GM18499 (cell line): ENCODE measurements at regions not wholly inside any gene's neighbourhood (a gene's known extent, or its start where the extent isn't known, plus 50 kb on each side); places are given as distances from the start of the nearest gene placed in this dataset.
"Not testable (repeated sequence)": the region's sequence is repeated elsewhere in the genome, so short reads cannot be mapped to it uniquely, and the experiment has no call there.

ENCODE experiments used
- ATAC-seq: cut with Tn5 transposase; IDR thresholded peaks from one replicate; pipeline ENCODE4 v1.9.1; 2021; ENCODE audit warnings: moderate number of reproducible peaks; ENCODE audit not compliant: insufficient read depth, unreplicated experiment

DNA sequence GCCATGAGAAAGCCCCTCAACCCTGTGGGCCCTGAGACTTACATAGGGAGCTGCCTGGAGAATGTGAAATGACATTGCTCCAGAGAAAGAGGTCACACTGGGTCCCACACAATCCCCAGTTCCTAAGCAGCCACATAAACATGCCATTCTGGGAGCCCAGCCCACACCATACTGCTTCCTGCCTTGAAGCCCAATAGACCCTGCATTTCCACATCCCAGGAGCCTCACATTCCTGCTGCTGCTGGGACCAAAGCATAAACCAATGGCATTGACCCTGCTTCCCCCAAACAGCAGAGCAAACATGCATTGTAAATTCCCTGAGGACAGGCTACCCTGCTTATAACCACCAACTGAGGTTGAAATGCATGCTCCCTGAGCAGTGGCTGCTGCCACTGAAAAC is 1117.6 kb upstream of the SLC39A10 start:
- ATAC-seq: no peak

DNA sequence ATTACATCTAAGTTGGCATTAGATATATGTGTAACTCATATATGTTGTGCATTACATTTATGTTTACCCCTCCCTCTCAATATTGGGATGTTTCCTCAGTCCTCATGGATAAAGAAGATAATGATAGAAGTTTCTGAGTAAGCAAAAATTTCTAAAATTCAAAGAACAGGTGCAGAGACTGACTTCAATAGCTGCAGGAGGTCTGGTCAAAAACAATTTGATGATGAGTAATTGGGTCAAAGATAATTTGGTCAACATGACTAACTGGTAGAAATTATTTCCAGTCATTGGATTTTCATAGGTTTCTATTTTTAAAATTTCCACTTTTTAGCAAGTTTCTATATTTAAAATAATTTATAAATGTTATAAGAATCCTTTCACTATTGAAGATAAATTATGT is 1130.9 kb upstream of the SLC39A10 start:
- ATAC-seq: no peak

DNA sequence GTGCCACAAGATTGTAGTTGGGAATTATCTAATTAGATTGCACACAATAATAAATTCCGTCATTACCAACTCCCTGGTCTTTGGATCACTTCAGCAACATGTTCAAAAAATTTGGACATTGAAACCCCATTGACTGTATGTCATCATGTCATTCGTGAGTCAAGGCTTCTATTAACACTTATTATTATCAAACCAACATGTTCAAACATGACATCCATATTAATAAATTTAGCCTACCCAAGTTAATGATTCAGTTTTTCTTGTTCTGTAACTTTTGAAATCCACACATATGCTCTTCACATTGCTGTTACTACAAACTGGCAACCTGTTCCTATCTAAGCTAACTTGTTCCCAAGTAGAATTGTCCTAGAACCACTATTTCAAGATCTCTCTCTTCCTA is 1142.7 kb upstream of the SLC39A10 start:
- no peak for ATAC-seq

DNA sequence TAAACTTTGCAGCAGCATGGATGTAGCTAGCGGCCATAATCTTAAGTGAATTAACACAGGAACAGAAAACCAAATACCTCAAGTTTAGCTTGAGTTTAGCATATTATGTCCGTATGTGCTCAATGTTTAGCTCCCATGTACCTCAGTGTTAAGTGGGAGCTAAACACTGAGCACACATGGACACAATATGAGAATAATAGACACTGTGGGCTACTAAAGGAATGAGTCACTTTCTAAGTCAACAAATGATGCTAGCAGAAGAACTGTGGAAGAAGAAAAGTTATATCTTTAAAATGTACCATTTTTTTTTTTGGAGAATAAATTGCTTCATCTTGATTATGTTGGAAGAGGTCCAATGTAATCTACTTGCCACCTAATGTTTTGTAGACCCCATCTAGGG is 1146.0 kb upstream of the SLC39A10 start:
- ATAC-seq: not testable (repeated sequence)

DNA sequence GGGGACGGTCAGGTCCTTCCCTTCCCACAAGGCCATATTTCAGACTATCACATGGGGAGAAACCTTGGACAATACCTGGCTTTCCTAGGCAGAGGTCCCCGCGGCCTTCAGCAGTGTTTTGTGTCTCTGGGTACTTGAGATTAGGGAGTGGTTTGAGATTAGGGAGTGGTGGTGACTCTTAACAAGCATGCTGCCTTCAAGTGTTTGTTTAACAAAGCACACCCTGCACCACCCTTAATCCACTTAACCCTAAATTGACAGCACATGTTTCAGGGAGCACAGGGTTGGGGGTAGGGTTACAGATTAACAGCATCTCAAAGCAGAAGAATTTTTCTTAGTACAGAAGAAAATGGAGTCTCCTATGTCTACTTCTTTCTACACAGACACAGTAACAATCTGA is 1152.2 kb upstream of the SLC39A10 start:
- not testable (repeated sequence) for ATAC-seq

DNA sequence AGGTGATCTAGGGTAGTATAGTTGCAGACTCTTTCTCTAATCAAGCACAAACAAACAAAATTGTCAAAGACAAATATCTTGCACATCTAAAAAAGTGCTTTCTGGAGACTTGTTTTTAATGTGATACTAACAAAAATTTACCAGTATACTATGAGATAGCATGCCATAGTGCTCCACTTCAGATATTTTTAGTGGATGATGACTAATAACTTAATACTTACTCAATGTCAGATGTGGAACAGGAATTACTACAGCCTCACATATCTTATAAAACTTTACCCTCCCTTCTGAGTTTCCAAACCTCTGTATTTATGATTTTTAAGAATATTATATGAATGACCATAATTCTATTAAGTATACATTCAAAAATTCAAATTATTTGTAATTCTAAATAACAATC is 1162.0 kb upstream of the SLC39A10 start:
- no peak for ATAC-seq

DNA sequence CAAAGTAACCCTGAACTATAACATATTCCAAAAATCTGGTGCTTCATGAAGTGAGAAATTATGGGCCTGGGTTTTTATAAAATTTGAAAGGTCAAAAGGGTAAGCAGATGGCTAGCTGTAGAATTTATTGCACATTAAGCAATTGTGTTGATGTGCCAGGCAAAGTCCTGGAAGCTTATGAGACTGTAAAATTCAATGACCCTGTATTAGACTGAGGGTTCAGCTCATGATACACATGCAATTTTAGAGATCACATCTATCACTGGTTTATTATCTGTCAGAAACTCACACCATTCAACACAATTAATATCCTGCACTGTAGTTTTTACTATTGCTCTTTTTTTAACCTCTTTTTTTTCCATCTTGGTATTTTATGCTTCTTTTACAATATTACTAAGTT is 1162.6 kb upstream of the SLC39A10 start:
- no peak for ATAC-seq

DNA sequence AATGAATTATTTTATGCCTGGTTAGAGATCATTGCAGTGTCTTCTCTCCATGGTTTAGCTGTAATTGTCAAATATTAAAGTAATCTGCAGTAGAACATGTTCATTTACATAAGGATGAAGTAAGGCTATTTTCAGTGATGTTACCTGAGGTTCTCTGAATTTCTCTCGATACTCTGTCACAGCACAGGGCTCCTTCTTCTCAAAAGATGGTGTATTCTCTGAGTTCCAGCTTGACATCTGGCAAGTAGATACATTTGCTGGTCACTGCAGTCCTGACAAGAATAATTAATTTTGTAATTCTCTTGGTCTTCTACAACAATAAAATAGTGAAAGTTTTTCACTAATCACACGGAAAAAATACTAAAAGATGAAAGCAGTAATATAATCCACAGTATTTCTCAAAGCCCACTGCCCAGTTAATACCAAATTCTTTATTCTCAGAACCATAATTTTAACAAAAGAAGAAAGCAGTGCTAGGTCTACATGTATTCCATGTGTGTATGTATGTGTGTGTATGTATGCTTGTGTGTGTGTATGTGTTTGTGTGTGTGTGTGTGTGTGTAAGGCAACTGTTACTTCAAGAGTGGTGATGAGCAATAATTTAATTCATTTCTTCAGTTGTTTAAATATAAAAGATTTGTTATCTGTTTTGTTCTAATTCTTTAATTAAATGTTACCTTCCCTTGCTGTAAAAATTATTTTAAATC is 1165.5 kb upstream of the SLC39A10 start:
- no peak for ATAC-seq

DNA sequence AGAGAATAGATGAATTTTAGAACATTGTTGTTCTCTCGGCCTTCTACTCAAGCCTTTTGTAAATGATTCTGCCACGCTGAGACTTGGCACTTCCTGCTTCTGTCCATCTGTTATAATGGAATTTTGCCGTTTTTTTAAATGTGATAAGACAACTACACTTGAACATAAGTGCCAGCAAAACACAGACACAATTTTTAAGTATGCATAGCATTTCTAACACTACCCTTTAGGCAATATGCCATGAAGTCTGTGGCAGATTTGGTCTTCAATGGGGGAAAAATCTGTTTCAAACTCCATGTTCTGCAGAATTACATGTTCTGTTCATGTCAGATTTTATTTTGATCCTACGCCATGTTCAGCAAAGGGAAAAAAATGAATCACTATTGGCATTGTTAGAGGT is 1170.7 kb upstream of the SLC39A10 start:
- ATAC-seq: no peak

DNA sequence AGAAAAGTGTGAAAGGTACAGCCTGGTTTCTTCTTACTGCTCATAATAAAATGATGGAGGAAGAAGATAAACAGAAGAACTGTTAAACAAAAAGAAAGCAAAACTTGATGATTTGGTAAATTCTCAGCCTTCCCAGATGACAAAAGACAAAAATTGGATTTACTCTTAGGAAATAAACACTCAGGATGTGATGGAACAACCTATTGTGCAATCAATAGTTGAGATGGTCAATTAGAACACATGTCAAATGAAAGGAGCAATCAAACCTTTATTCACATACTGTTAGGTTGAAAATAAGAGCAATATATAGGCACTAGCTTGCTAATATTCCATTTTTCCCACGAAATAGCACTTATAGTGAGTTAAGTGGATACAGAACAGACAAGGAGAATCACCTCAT is 1174.0 kb upstream of the SLC39A10 start:
- ATAC-seq: no peak

DNA sequence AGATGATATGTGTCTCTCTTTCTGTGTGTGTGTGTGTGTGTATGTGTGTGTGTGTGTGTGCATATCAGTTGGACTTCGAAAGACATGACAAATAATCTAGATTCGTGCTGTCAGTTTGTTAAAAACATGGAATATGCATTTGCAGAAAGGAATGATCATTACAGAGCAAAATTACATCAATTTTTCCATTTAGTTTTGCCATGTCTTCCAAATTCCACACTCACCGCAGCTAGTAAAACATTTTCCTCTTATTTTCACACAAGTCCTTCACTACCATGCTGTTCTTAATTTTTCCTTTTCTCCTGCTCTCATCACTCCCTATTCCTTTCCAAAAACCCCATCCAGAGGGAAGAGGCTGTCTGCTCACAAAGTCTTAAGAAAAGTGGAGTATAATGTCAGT is 1191.4 kb upstream of the SLC39A10 start:
- ATAC-seq: no peak

DNA sequence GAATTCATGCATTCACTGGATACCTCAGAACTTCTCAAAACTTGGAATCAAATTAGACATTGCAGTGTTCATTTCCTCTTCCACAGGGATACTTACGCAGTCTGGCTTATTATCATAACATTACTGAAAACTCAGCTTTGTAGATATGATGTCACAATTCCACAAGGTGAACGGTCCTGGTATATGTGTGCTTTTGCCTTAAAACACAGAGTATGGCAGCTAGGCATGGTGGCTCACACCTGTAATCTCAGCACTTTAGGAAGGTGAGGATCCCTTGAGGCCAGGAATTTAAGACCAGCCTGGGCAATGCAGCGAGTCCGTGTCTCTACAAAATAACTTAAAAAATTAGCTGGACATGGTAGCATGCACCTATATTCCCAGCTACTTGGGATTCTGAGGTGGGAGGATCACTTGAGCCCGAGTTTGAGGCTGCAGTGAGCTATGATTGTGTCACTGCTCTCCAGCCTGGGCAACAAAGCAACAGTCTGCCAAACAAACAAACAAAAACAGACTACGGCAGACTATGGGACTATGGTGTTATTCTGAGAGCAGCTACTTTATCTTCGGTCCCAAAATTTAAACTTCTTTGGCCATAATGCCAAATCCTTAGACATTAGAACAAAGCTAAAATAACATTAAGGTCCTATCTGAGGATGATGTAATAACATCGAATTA is 1191.9 kb upstream of the SLC39A10 start:
- ATAC-seq: no peak

DNA sequence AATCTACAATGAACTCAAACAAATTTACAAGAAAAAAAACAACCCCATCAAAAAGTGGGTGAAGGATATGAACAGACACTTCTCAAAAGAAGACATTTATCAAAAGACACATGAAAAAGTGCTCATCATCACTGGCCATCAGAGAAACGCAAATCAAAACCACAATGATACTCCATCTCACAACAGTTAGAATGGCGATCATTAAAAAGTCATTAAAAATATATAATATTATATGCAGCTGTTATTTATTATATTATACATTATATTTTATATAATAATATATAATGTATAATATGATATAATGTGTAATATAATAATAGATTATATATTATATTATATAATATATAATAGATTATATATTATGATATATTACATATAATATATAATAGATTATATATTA is 1194.1 kb upstream of the SLC39A10 start:
- ATAC-seq: not testable (repeated sequence)

DNA sequence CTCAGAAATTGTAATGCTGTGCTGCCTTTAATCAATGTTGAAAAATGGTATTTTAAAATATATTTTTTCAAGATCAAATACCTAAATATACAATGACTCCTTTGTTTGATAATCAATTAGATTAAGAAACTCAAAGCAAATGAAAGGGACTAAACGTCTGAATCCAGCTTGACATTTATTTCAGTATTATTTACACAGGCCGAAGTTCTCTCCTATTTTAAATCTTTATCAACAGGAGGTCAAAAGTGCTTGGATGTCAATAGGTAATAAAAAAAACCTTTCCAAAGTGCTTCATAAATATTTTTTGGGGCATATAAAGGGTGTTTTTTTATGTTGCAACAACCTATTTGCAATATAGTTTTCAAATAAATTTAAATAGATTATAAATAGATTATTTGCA is 1201.7 kb upstream of the SLC39A10 start:
- no peak for ATAC-seq

DNA sequence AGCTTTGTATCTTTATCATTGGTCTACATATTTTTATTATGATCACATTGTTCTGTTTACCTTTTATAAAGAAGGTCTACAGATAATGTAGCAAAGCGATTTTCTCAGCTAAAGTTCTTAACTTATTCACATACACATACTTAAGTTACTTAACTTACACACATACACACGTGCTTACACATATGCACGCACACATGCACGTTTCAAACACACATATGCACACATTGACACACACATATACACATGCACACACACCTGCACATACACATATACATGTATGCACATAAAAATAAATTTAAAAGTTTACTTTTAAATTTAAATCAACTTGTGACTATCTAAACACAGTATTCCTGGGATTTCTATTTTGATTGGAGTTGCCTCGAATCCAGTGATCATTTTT is 1204.5 kb upstream of the SLC39A10 start:
- no peak for ATAC-seq

DNA sequence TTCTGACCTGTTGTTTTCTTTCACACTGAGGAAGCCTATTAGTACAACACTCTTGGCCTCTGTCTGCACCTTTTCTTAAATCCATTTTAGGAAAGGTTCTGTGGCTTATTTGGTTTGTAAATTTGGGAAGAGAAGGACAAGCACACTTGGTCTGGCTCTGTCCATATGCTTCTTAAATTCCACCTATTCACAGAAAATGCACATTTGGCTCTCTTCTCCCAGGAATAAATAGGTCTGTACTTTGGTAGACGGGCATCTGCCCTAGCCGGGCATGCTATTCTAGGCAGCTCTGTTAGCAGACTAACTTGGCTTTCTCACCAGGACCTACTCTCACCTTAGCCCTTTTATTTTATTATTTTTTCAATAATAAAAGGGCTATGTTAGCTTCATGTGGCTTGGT is 1211.8 kb upstream of the SLC39A10 start:
- no peak for ATAC-seq

DNA sequence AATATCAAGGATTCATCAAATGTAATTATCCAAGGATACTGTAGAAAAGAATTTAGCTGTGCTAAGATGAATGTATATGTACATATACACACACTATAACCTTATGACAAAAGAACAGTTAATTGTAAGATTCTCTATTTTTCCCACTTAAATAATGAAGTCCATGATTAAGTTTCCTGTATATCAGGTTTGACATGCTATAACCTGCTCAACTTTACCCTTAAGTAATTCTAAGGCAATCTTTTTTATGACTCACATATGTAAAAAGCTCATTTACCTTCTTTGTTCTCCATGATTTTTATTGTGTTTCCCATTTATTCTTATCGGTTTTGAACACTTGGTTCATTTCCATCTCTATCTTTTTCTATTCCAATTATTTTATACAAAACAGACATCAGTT is 1213.1 kb upstream of the SLC39A10 start:
- ATAC-seq: no peak

DNA sequence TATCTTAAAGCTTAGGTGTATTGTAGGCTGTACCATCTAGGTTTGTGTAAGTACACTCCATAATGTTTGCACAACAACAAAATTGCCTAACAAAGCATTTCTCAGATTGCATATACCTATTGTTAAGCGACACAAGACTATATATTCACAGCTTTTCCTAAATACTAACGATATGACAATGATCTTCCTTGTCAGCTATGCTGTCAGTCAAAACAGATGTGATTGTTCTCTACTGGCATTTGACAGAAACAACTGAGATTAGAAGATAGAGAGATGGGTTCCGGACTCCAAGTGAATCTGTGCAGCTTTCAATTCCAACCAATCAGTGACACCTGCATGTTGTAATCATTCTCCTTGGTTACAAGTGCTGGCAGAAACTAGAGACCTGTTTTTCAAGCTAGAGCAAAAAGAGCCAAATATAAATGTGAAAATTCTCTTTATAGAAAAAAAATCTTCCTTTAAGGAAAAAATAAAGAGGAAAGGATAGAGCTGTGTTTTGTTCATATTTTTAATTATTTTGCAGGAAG is 1232.3 kb upstream of the SLC39A10 start:
- no peak for ATAC-seq

DNA sequence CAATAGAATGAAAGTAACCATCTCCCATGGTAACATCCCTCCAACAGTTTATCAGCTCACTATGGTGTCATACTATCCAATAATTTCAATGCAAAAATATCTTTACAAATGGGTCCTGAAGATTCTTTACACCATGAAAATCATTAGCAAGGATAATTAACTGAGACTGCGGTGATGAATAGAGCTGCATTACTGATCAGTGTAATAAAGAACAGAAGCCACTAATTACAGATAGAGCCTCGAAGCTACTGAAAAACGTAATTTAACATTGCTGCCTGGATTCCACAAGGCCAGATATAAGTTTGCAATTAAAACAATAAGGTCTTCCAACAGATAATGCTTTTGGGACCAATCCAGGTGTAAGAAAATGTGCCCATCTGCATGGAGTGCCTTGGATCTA is 1245.8 kb upstream of the SLC39A10 start:
- no peak for ATAC-seq

DNA sequence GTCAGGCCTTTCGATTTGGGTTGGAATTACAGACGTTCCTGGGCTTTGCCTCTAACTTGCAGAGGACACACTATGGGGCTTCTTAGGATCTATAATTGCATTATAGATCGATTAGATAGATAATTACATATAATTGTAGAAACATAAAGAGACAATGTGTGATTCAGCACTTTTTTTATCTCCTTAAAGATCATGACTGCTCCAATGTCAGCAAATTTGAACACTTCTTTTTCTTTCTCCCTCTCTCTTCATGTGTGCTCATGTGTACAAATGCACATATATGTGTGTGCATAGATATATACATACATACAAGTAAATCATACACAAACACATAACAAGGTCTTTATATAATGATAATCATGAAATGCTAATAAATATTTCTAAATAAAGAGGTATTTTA is 1261.2 kb upstream of the SLC39A10 start:
- ATAC-seq: no peak

DNA sequence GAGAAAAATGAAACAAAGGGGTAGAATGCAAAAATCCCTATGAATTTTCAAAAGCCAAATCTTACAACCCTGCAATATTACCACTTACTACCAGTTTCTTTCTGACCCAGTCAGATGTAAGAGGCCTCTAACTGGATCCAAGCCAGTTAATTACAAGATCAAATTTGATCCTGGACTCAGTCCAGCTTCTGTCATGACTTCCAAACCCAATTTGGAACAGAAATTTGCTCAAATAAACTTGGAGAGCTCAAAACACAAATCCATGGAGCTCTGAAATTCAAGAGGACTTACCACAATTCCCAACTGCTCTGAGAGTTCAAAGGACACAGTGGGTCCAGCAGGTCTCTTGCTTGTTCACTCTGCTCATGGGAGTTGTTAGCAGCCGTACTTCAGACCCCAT is 1271.7 kb upstream of the SLC39A10 start:
- no peak for ATAC-seq

DNA sequence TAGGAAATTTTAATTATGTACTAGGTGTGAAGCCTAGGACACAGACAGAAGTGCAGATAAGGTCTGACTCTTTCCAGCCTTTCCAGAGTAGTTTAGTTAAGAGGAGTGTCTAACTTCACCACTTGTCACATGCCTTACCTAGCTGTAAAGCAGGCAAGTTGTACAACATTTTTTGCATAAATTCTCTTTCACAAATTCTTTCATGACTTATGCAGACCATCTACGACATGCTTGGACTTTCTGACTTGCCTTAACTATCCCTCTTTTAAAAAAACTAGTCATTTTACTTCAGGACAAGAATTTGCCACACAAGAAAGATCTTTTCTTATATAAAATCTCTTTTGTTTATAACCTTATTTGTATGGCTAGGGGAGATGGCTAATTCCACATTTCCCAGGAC is 1273.6 kb upstream of the SLC39A10 start:
- ATAC-seq: no peak
